A549 (cell line): ENCODE measurements at regions not wholly inside any gene's neighbourhood (a gene's known extent, or its start where the extent isn't known, plus 50 kb on each side); places are given as distances from the start of the nearest gene placed in this dataset.

Source experiments
- BHLHE40 ChIP-seq: IDR thresholded peaks from 2 replicates; pipeline ENCODE4 v1.6.1; 2012; ENCODE audit warnings: low read depth, low read length, inconsistent platforms
- CBX2 ChIP-seq: fragments of 200-600 bp; sonication (generic); IDR thresholded peaks from 2 replicates; pipeline ENCODE4 v1.6.1; 2016; ENCODE audit warnings: low read depth, mild to moderate bottlenecking, borderline replicate concordance
- CEBPB ChIP-seq, 2 experiments: fragments of >200 bp in 1 of 2; sonication (Bioruptor Twin) in 1 of 2; formaldehyde crosslinking in 1 of 2; IDR thresholded peaks; 2 replicates each; pipeline ENCODE4 v1.6.1; 2012 to 2016
- CTCF ChIP-seq: fragments of >200 bp; sonication (Bioruptor Twin); formaldehyde crosslinking; IDR thresholded peaks from 3 replicates; pipeline ENCODE4 v1.5.1; 2016
- EHMT2 ChIP-seq: fragments of 200-600 bp; sonication (generic); IDR thresholded peaks from 2 replicates; pipeline ENCODE4 v1.6.1; 2016; ENCODE audit warnings: antibody characterized with exemption, low read depth, mild to moderate bottlenecking, moderate library complexity
- EP300 ChIP-seq, 2 experiments: fragments of >200 bp; sonication (Bioruptor Twin); formaldehyde crosslinking; IDR thresholded peaks; 2 replicates in 1 of 2; 3 replicates in 1 of 2; pipeline ENCODE4 v1.6.1; 2016 to 2017
- FOSL2 ChIP-seq, 2 experiments: fragments of 450-650 bp in 1 of 2; fragments of >200 bp in 1 of 2; sonication (Bioruptor Twin) in 1 of 2; formaldehyde crosslinking; IDR thresholded peaks; 2 replicates each; pipeline versions ENCODE4 v1.5.0 to v1.6.1; 2016 to 2020; ENCODE audit warnings: mild to moderate bottlenecking in 1 of 2, moderate library complexity in 1 of 2
- HES2 ChIP-seq: fragments of >200 bp; sonication (Bioruptor Twin); formaldehyde crosslinking; IDR thresholded peaks from 2 replicates; pipeline ENCODE4 v1.6.1; 2016
- MAX ChIP-seq: IDR thresholded peaks from 2 replicates; pipeline ENCODE4 v1.6.1; 2012
- MYC ChIP-seq: IDR thresholded peaks from 2 replicates; pipeline ENCODE4 v1.6.1; 2012; ENCODE audit warnings: mild to moderate bottlenecking, inconsistent platforms, low read length, improper control_type of control experiment, borderline replicate concordance
- POLR2A ChIP-seq: IDR thresholded peaks from 2 replicates; pipeline ENCODE4 v1.6.1; 2012; ENCODE audit warnings: mild to moderate bottlenecking, low read length
- RNF2 ChIP-seq: fragments of 200-600 bp; sonication (generic); IDR thresholded peaks from 2 replicates; pipeline ENCODE4 v1.6.1; 2016; ENCODE audit warnings: low read depth, mild to moderate bottlenecking, antibody characterized with exemption, moderate library complexity, borderline replicate concordance
- TF ChIP-seq, protein P1 (sequence below): fragments of 450-650 bp; IDR thresholded peaks from 2 replicates; pipeline ENCODE4 v1.6.1; 2014; ENCODE audit warnings: antibody characterized with exemption

DNA sequence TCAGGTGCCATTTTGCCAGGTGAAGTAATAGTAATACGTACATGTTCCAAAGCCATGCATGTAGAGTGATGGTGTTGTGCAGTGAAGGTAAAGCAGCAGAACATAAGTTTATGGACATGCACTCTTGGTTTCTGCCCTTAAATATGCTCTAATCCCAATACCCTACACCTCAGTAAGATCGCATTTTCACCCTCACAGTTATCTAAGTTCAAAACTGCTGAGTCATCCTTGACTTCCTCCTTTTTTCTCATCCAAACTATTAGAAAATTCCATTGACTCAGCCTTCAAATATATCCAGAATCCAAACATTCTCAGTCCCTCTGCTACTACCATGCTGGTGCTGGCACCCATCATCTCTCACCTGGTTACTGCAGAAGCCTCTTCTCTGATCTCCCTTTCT lies 652.9 kb upstream of the IGFBP7 start:
- TF ChIP-seq CTCF: no peak
- TF ChIP-seq BHLHE40: no peak
- no peak for TF ChIP-seq HES2
- TF ChIP-seq FOSL2 (IDR thresholded peaks at IDR 0.05): no peak
- no peak for TF ChIP-seq FOSL2 (CRISPR knock-in tag; IDR thresholded peaks at IDR 0.05)
- no peak for TF ChIP-seq EP300 (IDR thresholded peaks at IDR 0.05)
- TF ChIP-seq, protein P1, sequence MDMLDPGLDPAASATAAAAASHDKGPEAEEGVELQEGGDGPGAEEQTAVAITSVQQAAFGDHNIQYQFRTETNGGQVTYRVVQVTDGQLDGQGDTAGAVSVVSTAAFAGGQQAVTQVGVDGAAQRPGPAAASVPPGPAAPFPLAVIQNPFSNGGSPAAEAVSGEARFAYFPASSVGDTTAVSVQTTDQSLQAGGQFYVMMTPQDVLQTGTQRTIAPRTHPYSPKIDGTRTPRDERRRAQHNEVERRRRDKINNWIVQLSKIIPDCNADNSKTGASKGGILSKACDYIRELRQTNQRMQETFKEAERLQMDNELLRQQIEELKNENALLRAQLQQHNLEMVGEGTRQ: no peak
- no peak for TF ChIP-seq POLR2A
- TF ChIP-seq CEBPB (IDR thresholded peaks at IDR 0.05): no peak
- no peak for TF ChIP-seq MAX
- no peak for TF ChIP-seq MYC
- TF ChIP-seq CBX2: no peak
- TF ChIP-seq RNF2: no peak
- TF ChIP-seq EHMT2: no peak
